GM19468 (cell line): ENCODE measurements at regions not wholly inside any gene's neighbourhood (a gene's known extent, or its start where the extent isn't known, plus 50 kb on each side); places are given as distances from the start of the nearest gene placed in this dataset.
"Not testable (repeated sequence)": the region's sequence is repeated elsewhere in the genome, so short reads cannot be mapped to it uniquely, and the experiment has no call there.

Source experiments
- ATAC-seq: cut with Tn5 transposase; IDR thresholded peaks from one replicate; pipeline ENCODE4 v1.9.1; 2021; ENCODE audit warnings: mild to moderate bottlenecking, moderate library complexity, moderate number of reproducible peaks; ENCODE audit not compliant: unreplicated experiment; ENCODE audit errors: extremely low read depth

DNA sequence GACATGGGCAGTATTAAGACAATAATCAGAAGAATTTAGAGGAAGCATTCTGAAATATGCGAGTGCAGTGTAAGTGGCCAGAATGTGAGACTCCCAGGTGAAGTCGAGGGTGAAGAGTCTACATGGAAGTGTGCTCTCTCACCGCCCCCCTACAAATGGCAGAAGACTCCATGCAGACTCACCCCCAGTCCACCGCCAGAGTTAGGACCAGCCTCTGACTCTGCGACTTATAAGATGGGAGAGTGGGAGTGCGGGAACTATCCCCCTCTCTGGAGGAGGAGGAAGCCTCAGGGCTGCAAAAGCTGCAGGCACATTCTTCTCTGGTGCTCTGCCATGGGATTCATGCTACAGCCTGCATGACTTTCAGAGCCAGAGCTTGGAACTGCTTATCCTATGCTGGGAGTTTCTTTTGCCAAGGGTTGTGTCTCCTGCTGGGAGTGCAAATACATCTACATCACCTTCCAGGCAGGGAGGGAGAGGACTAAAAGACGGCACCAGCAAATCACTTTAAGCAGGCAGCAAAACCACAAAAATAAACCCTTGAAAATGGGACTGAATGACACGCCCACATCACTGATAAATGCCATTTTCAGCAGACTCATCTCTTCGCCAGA lies 206.7 kb upstream of the SULF2 start:
- ATAC-seq = no peak

DNA sequence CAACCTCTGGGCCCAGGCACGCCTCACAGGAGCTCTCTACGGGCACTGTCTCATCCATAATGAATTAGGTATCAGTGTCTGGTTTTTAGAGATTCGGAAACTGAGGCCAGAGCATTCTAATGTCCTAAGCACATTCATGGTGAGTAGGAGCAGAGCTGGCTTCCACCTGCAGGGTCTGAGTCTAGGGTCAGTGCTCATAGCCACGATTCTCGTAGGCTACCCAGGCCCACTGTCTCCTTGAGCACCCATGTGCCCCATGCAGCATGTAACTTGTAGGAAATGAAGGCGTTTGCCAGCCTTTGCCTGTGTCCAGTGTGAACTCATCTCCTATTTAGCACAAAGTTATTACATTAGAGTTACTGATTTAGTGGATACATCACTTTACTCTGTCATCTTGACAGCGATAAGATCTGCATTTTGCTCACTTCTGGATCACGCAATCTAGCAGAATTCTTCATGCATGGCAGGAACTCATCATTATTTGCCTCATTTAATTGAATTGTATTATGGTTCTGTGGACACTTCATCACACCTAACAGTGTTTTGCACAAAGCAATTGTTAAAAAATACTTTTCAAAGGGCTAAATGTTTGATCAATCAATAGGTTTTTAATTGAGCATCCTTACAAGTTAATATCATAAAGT lies 205.3 kb upstream of the SULF2 start:
- no peak for ATAC-seq

DNA sequence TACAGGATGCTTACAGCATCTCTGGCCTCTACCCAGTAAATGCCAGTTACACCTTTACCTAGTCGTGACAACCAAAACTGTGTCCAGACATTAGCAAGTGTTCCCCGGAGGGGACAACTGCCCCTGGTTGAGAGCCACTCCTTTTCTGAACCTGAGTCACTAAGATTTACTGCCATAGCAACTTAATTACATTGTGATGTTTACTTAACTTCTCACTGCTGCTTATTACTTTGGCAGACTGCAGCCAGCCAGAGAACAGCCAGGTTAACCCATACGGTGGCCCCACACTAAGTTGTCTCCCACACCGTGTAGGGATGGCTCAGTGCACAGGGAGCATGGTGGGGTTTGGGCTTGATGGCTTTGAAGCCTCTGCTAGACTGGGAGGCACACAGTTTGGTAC lies 204.7 kb upstream of the SULF2 start:
- ATAC-seq = no peak

DNA sequence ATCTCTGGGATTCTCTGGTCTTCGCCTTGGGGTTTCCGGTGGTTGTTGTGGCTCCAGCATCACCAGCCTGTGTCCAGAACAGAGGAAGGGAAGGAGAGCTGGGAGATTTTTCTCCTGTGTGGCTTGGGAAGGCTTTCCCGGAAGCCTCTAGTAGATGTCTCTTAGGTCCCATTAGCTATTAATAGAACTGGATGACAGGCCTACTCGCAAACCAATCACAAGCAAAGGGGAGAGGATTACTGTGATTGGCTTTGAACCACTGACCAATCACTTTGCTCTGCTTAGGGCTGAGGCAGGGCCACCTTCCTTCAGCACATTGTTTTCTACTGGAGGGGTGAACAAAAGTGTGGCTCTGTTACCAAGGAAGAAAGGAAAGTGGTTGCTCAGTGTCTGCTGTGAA lies 203.4 kb upstream of the SULF2 start:
- no peak for ATAC-seq

DNA sequence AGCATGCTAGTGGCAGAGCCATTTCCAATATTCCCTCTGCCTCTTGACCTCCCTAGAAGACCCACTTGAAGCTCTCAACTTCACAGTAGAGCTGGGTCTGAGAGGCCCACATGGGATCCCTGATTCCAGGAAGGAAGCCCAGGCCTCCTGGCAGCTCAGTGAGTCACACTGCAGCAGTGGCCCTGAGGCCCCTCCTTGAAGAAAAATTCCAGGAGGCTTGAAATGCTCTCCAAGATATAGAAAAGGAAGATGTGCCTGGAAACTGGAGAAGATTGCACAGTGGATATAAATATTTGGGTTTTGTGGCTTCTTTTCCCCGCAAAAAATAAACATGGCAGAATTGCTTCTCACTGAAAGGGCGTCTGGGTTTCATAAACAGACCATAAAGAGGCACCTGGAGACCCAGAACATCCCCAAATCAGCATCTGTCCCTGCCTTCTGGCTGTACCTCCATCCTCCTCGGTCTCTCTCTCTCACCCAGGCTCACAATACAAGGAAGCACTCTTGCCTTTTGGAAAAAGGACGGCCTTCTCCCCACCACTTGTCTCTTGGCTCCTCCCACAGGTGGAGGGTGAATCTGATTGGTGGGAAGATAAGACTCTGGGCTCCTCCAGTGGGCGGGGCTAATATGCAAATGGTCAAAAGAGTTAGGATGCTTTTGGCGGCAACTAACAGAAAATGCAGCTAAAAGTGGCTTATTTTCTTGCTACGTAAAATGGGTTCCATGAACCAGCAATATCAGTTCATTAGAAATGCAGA lies 200.0 kb upstream of the SULF2 start:
- ATAC-seq = no peak

DNA sequence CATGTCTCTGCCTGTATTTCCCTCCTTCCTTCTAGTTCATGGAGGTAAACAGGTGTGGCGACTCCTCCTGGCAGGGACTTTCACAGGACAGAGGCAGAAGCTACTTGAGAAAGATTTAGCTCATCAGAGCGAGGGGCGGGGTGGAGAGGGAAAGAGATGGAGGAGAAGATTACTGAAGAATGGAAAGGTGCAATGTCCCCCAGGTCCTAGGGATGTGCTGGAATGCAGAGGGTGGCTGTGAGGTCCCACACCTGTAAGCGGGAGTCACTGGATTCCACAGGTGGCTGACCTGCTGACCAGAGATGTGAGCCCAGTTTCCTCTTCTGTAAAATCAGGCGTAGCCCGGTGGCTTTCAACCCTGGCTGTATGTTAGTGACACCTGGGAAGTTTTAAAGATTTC lies 199.2 kb upstream of the SULF2 start:
- ATAC-seq = no peak

- ATAC-seq = not testable (repeated sequence)
These were observed 198.4 kb upstream of the SULF2 start for GRCh38 chr20:47983642-47984041.

DNA sequence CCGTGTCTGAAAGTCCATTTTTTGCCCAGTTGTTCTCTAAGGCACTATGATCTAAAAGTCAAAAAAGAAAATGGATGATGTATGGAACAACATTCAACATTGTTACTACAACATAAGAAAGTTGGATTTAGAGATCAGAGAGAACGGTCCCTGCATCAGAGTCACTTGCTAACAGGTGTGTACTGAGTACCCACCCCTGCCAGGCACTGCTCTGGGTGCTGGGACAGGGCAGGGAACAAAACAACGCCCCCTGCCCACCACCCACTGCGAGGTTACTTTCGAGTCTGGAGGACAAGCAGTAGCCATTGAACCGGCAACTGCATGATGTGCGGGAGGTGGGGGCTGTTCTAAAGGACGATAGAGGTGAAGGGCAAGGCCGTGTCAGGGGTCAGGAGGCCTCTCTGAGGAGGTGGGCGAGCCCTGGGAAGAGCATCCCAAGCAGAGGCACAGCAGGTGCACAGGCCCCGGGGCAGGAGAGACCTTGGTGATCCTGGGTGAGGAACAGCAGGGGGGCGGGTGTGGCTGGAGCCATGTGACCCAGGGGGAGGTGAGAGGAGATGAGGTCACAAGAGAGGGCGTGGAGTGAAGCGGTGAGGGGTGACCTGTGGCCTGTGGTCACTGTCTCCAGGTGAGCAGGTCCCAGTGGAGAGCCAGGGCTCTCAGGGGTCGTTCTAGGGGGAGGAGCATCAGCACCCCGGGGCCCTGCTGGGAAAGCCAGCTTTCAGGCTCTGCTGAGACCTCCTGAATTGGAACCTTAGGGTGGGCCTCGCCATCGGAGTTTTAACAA lies 197.5 kb upstream of the SULF2 start:
- ATAC-seq = no peak

GRCh38 chr20:47981222-47981621 lies 195.9 kb upstream of the SULF2 start:
- ATAC-seq = no peak

- ATAC-seq = no peak
These were observed 195.3 kb upstream of the SULF2 start for GRCh38 chr20:47980336-47981177.

DNA sequence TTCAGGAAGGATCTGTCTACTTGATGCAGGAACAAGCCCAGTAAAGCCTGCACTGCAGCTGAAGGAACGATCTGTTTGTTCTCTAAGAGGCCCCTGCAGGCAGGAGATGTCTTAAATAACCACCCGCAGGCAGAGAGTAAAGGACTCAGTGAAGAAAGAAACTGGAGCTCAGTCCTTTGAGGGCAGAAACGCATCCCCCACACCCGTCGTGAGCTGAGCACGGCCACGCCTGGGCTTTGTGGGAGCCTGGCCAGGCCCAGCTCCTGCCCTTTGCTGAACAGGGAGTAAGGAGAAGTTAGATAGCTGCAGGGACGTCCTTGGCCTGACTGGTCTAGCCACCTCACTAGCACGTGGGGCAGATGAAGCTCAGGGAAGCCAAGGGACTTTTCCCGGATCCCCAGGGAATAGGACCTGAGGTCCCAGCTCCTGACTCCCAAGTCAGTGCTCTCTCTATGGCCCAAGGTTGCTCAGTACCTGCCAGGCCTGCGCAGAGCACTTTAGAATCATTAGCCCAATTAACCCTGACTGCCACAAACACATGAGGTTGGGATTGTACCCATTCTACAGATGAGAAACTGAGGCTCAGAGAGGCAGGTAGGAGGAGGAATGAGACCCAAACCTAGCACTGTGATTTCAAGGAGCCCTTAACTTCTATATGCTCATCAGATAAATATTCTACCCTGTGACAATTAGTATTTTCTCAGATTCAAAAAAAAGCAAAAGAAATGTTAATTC lies 194.2 kb upstream of the SULF2 start:
- ATAC-seq = not testable (repeated sequence)

DNA sequence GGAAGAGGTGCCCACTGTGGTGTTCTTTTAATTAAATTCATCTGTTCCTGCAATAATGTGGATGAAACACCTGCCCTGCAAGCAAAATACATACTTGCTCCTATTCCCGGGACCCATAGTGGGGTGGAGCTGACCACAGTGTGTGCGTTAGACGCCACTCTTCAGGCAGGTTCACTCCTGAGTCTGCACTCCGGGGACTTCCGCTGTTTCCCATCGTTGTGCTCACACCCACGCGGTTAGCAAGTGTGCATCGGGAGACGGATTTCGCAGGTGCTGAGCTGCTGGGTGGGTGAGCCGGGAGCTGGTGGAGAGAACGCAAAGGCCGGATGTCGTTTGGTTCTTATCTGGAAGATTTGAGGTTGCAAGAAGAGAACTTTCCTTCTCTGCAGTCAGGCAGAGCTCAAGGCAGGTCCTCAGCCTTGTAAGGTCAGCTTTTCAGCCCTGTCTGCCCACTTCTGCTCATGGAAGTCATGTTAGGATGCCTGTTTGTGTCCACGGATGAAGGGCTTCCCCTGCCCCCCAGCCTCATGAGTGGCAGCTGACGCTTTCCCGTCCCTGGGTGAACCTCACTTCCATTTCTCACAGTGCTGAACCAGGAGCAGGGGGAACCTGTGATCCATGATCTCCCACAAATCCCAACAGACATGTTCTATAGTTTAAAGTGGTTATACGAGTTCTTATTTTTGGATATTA lies 193.3 kb upstream of the SULF2 start:
- not testable (repeated sequence) for ATAC-seq

- not testable (repeated sequence) for ATAC-seq
These were observed 192.5 kb upstream of the SULF2 start for GRCh38 chr20:47977789-47978252.

GRCh38 chr20:47977017-47977788 lies 191.9 kb upstream of the SULF2 start:
- not testable (repeated sequence) for ATAC-seq

DNA sequence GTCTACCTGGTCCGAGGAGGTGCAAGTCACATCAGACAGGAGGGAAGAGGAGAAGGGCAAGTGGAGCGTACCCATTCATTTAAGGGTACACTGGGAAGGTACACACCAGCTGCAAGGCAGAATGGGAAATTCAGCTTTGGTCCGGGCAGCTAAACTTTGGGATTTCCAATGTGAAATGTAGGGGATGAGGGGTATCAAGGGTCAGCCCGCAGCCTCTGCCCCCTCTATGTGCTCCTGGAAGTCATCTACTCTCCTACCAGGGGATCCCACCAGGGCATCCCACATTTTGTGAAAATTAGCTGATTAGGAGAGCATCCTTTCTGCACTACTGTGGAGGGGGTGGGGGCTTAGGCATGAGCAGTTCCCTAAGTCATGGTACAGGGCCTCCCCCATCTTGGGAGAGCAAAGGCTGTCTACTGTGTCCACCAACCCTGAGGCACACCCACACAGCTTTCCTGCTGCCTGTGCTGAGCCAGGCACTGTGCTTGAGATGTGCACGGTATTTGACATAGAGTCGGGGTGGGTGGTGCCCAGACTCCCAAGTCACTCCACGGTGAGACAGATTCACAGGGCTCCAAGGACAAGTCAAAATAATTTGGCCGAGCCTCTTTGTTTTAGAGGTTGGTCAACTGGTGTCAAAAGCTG lies 189.1 kb upstream of the SULF2 start:
- ATAC-seq = no peak

- no peak for ATAC-seq
These were observed 188.4 kb upstream of the SULF2 start for GRCh38 chr20:47973519-47974233.

- ATAC-seq = no peak
These were observed 187.6 kb upstream of the SULF2 start for GRCh38 chr20:47972916-47973309.
